Neuronal stem cell (in vitro differentiated cells): ENCODE measurements at regions not wholly inside any gene's neighbourhood (a gene's known extent, or its start where the extent isn't known, plus 50 kb on each side); places are given as distances from the start of the nearest gene placed in this dataset.

Experiments used
- DNase-seq: peaks from one replicate; pipeline ENCODE4 v3.0.0-alpha.2; 2013; ENCODE audit warnings: low spot score
- H2AFZ ChIP-seq: one replicate; pipeline ENCODE4 v1.6.1; 2013; ENCODE audit warnings: mild to moderate bottlenecking, low read length, inconsistent platforms
- H2AK5ac ChIP-seq: 2 replicates; pipeline ENCODE4 v1.6.1; 2013; ENCODE audit warnings: low read depth, mild to moderate bottlenecking, inconsistent platforms, low read length, moderate library complexity, mixed read lengths
- H2BK120ac ChIP-seq: 2 replicates; pipeline ENCODE4 v1.6.1; 2013; ENCODE audit warnings: low read depth, mild to moderate bottlenecking, inconsistent platforms, low read length, moderate library complexity, mixed read lengths
- H2BK12ac ChIP-seq: one replicate; pipeline ENCODE4 v1.6.1; 2013; ENCODE audit warnings: low read length, inconsistent platforms
- H2BK15ac ChIP-seq: 2 replicates; pipeline ENCODE4 v1.6.1; 2013; ENCODE audit warnings: mild to moderate bottlenecking, low read length, inconsistent platforms, mixed read lengths
- H2BK5ac ChIP-seq: one replicate; pipeline ENCODE4 v1.6.1; 2013; ENCODE audit warnings: inconsistent platforms, mild to moderate bottlenecking, low read length, moderate library complexity
- H3K14ac ChIP-seq: one replicate; pipeline ENCODE4 v1.6.1; 2013; ENCODE audit warnings: low read length, inconsistent platforms
- H3K18ac ChIP-seq: 2 replicates; pipeline ENCODE4 v1.6.1; 2013; ENCODE audit warnings: low read length, inconsistent platforms
- H3K23ac ChIP-seq: 2 replicates; pipeline ENCODE4 v1.6.1; 2013; ENCODE audit warnings: low read depth, mild to moderate bottlenecking, mixed read lengths, low read length, inconsistent platforms; ENCODE audit not compliant: poor library complexity
- H3K27ac ChIP-seq: replicated peaks from 3 replicates; pipeline ENCODE4 v1.5.1; 2013; ENCODE audit warnings: low read length, inconsistent platforms
- H3K27me3 ChIP-seq, 3 experiments: 2 replicates each; pipeline ENCODE4 v1.6.1; 2013; ENCODE audit warnings: low read length in 3 of 3, mild to moderate bottlenecking in 2 of 3, inconsistent platforms in 1 of 3, low read depth in 1 of 3, mixed read lengths in 1 of 3, moderate library complexity in 1 of 3; ENCODE audit not compliant: control insufficient read depth in 3 of 3, insufficient read depth in 3 of 3
- H3K36me3 ChIP-seq, 2 donors: replicated peaks in 1 of 2; 2 replicates each; pipeline ENCODE4 v1.6.1; 2013; ENCODE audit warnings: low read length in 2 of 2; ENCODE audit not compliant: control insufficient read depth in 2 of 2, insufficient read depth in 2 of 2
- H3K4ac ChIP-seq: 2 replicates; pipeline ENCODE4 v1.6.1; 2013; ENCODE audit warnings: inconsistent platforms, mild to moderate bottlenecking, low read length, moderate library complexity
- H3K4me1 ChIP-seq, 2 donors: 1 replicate in 1 of 2; 2 replicates in 1 of 2; pipeline ENCODE4 v1.6.1; 2013; ENCODE audit warnings: low read length in 2 of 2, low read depth in 1 of 2; ENCODE audit not compliant: control insufficient read depth in 2 of 2, insufficient read depth in 1 of 2
- H3K4me2 ChIP-seq: one replicate; pipeline ENCODE4 v1.6.1; 2013; ENCODE audit warnings: mild to moderate bottlenecking, low read length, inconsistent platforms; ENCODE audit not compliant: insufficient read depth, poor library complexity, severe bottlenecking
- H3K4me3 ChIP-seq, 2 donors: 2 replicates each; pipeline ENCODE4 v1.5.1; 2013; ENCODE audit warnings: low read length in 2 of 2, mild to moderate bottlenecking in 2 of 2, inconsistent platforms in 1 of 2, moderate library complexity in 1 of 2
- H3K79me1 ChIP-seq: one replicate; pipeline ENCODE4 v1.6.1; 2013; ENCODE audit warnings: low read depth, mild to moderate bottlenecking, inconsistent platforms, low read length, moderate library complexity
- H3K9ac ChIP-seq: one replicate; pipeline ENCODE4 v1.6.1; 2013; ENCODE audit warnings: mild to moderate bottlenecking, low read depth, low read length, inconsistent platforms; ENCODE audit not compliant: poor library complexity
- H3K9me3 ChIP-seq, 2 donors: replicated peaks in 1 of 2; 2 replicates each; pipeline versions ENCODE3 to v1.6.1; 2013; ENCODE audit warnings: low read length in 2 of 2, mild to moderate bottlenecking in 2 of 2, inconsistent platforms in 1 of 2, low read depth in 1 of 2, mixed read lengths in 1 of 2, moderate library complexity in 1 of 2; ENCODE audit not compliant: control insufficient read depth in 2 of 2, insufficient read depth in 1 of 2
- H4K8ac ChIP-seq: one replicate; pipeline ENCODE4 v1.6.1; 2013; ENCODE audit warnings: low read depth, mild to moderate bottlenecking, inconsistent platforms, low read length, moderate library complexity
- H4K91ac ChIP-seq: one replicate; pipeline ENCODE4 v1.6.1; 2013; ENCODE audit warnings: low read length, low read depth, mild to moderate bottlenecking, inconsistent platforms; ENCODE audit not compliant: poor library complexity
- WGBS, 2 donors: extraction: QIAGEN DNeasy Blood & Tissue Kit; methylation state at CpG; one replicate each; pipeline ENCODE4 v1.1.7; 2013; ENCODE audit warnings: missing lambda C conversion rate in 2 of 2, mixed read lengths in 1 of 2; ENCODE audit not compliant: insufficient read length in 2 of 2, insufficient replicate concordance in 1 of 2; ENCODE audit errors: extremely low coverage in 2 of 2; 5-methylcytosine and 5-hydroxymethylcytosine counted together

- Histone ChIP-seq H2AFZ (no peak overlapping the region), H2BK15ac (no peak overlapping the region), H4K8ac (no peak overlapping the region), H3K4me3 (no peak overlapping the region), H3K4me2 (no peak overlapping the region), H3K4me1 (no peaks in the 10 kb centered on the region), H3K14ac (no peak overlapping the region), H3K27ac (no peak overlapping the region), H3K27me3 (no peaks in the 10 kb centered on the region), H2BK120ac (no peak overlapping the region), H3K18ac (no peak overlapping the region), H2BK5ac (no peak overlapping the region), H3K9me3 (no peaks in the 10 kb centered on the region), H2AK5ac (no peak overlapping the region), H3K4ac (no peak overlapping the region), H4K91ac (no peak overlapping the region), H3K9ac (no peak overlapping the region), H3K23ac (no peak overlapping the region), H2BK12ac (no peak overlapping the region), H3K36me3 (no peaks in the 10 kb centered on the region), H3K79me1 (no peaks in the 10 kb centered on the region)
- DNase-seq = no peak
- no CpG with 5 or more reads among the region's 6 CpGs for WGBS, 2 donors
Observed at GRCh38 chr12:46468160-46468559, 95.6 kb upstream of the SLC38A2 start.

DNA sequence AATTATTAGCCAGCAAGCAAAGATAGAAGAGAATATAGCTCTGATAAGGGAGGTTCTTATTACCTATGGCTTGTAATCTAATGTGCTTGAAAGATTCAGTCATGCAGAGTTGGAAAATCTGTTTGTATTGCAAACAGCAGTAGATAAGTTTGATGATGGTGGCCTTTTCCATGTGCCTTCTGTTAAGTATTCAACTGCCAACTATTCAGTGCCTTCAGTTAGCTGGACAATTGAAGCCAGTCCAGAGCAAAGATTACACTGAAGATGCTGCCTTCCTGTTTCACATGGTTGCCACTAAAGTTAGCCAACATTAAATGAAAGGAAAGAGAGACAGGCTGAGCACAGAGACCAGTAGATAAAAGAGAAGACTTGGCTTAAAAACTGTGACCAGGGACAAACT lies 92.7 kb upstream of the SLC38A2 start:
- Histone ChIP-seq H4K8ac (no peak overlapping the region), H3K27ac (no peak overlapping the region), H3K14ac (no peak overlapping the region), H2AK5ac (no peak overlapping the region), H3K9me3 (no peaks in the 10 kb centered on the region), H3K36me3 (no peaks in the 10 kb centered on the region), H2AFZ (no peak overlapping the region), H2BK15ac (no peak overlapping the region), H3K4me3 (no peak overlapping the region), H2BK12ac (no peak overlapping the region), H3K27me3 (no peaks in the 10 kb centered on the region), H3K79me1 (no peaks in the 10 kb centered on the region), H3K4me1 (no peaks in the 10 kb centered on the region), H3K18ac (no peak overlapping the region), H2BK120ac (no peak overlapping the region), H4K91ac (no peak overlapping the region), H2BK5ac (no peak overlapping the region), H3K23ac (no peak overlapping the region), H3K9ac (no peak overlapping the region), H3K4ac (no peak overlapping the region), H3K4me2 (no peak overlapping the region)
- DNase-seq = no peak

DNA sequence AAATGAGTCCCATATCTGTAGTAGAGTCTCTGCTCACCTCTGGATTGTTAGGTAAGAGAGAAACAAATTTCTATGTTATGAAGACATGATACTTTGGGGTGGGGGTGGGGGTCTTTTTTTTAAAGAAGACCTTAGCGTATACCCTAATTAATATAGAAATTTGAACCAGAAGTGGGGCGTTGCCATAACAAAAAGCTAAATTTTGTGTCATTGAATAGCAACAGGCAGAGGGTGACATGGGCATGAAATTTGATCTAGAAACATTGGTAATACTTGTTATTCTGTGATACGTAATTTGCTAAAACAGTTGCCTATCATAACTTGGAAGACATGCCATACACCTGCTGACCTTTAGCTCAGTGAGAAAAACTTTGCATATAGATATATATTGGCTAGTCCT lies 92.3 kb upstream of the SLC38A2 start:
- H3K4me3 ChIP-seq = no peak overlapping the region
- no peak overlapping the region for H4K8ac ChIP-seq
- no peak overlapping the region for H2BK12ac ChIP-seq
- no peaks in the 10 kb centered on the region for H3K27me3 ChIP-seq
- H3K79me1 ChIP-seq = no peaks in the 10 kb centered on the region
- H2BK15ac ChIP-seq = no peak overlapping the region
- H3K9me3 ChIP-seq = no peaks in the 10 kb centered on the region
- WGBS, 2 donors = no CpG with 5 or more reads among the region's 3 CpGs
- no peak overlapping the region for H2BK5ac ChIP-seq
- H2BK120ac ChIP-seq = no peak overlapping the region
- no peak overlapping the region for H2AK5ac ChIP-seq
- H3K4ac ChIP-seq = no peak overlapping the region
- no peak overlapping the region for H3K4me2 ChIP-seq
- no peak overlapping the region for H3K14ac ChIP-seq
- no peak overlapping the region for H3K27ac ChIP-seq
- DNase-seq = no peak
- H3K4me1 ChIP-seq = no peaks in the 10 kb centered on the region
- H3K9ac ChIP-seq = no peak overlapping the region
- no peak overlapping the region for H3K18ac ChIP-seq
- H3K36me3 ChIP-seq = no peaks in the 10 kb centered on the region
- no peak overlapping the region for H3K23ac ChIP-seq
- no peak overlapping the region for H2AFZ ChIP-seq
- H4K91ac ChIP-seq = no peak overlapping the region

DNA sequence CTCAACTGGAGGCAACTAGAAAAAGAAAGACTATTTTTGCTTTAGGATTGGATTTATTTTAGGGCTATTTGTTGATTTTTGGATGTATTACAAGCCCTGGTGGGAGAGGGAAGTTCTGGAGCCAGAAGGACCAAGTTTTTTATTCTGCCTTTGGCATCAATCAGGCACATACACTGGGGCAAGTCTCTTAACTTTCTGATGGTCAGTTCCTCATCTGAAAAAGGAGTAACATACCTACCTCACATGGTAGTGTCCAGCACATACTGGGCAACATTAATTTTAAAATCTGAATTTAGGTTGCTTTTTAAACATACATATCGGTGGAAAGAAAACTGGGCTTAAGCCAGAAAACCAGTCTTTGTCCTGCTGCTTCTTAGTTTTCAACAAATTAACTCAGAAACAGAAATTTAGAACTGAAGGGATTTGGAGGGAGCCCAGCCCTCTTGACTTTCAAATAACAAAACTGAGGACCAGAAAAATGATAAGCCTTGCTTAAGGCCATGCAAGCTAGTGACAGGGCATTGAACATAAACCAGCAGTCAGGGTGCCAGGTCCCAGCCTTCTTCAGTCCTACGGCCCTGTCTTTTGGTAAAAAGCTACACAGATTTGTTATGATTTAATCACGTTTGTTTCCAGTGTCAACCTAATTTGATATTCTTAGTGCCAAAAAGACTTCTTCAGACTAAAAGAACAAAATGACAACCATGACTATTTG lies 90.2 kb upstream of the SLC38A2 start:
- H3K4me3 ChIP-seq = no peak overlapping the region
- no peaks in the 10 kb centered on the region for H3K79me1 ChIP-seq
- no peak overlapping the region for H3K9ac ChIP-seq
- H3K27ac ChIP-seq = no peak overlapping the region
- H3K18ac ChIP-seq = no peak overlapping the region
- H2BK120ac ChIP-seq = no peak overlapping the region
- no peak overlapping the region for H2BK5ac ChIP-seq
- H4K91ac ChIP-seq = no peak overlapping the region
- no CpG with 5 or more reads among the region's 3 CpGs for WGBS, 2 donors
- no peak overlapping the region for H2BK15ac ChIP-seq
- no peak overlapping the region for H2BK12ac ChIP-seq
- no peak for DNase-seq
- no peak overlapping the region for H3K23ac ChIP-seq
- no peaks in the 10 kb centered on the region for H3K4me1 ChIP-seq
- H3K36me3 ChIP-seq = no peaks in the 10 kb centered on the region
- H3K27me3 ChIP-seq = no peaks in the 10 kb centered on the region
- no peaks in the 10 kb centered on the region for H3K9me3 ChIP-seq
- H3K4ac ChIP-seq = no peak overlapping the region
- no peak overlapping the region for H3K14ac ChIP-seq
- no peak overlapping the region for H4K8ac ChIP-seq
- H3K4me2 ChIP-seq = no peak overlapping the region
- H2AK5ac ChIP-seq = no peak overlapping the region
- H2AFZ ChIP-seq = no peak overlapping the region
